Endodermal cell (in vitro differentiated cells): ENCODE measurements at regions not wholly inside any gene's neighbourhood (a gene's known extent, or its start where the extent isn't known, plus 50 kb on each side); places are given as distances from the start of the nearest gene placed in this dataset.

Experiments used
- DNase-seq: peaks from one replicate; pipeline ENCODE4 v3.0.0-alpha.2; 2017
- H3K27ac ChIP-seq: 2 replicates; pipeline ENCODE4 v1.5.1; 2013; ENCODE audit warnings: mild to moderate bottlenecking, low read depth, low read length, moderate library complexity
- H3K27me3 ChIP-seq: 2 replicates; pipeline ENCODE4 v1.6.1; 2013; ENCODE audit warnings: mild to moderate bottlenecking, low read length, moderate library complexity; ENCODE audit not compliant: insufficient read depth, control insufficient read depth, poor library complexity, severe bottlenecking
- H3K36me3 ChIP-seq: 2 replicates; pipeline ENCODE4 v1.7.0; 2013; ENCODE audit warnings: mild to moderate bottlenecking, low read length, moderate library complexity; ENCODE audit not compliant: control insufficient read depth, insufficient read depth
- H3K4me1 ChIP-seq: one replicate; pipeline ENCODE4 v1.7.0; 2013; ENCODE audit warnings: low read length; ENCODE audit not compliant: control insufficient read depth, insufficient read depth
- H3K4me3 ChIP-seq: 2 replicates; pipeline ENCODE4 v1.5.1; 2013; ENCODE audit warnings: mild to moderate bottlenecking, low read length, moderate library complexity
- H3K9ac ChIP-seq: 2 replicates; pipeline ENCODE4 v1.6.1; 2013; ENCODE audit warnings: mild to moderate bottlenecking, low read length, moderate library complexity; ENCODE audit not compliant: poor library complexity, severe bottlenecking; ENCODE audit errors: extremely low read depth
- H3K9me3 ChIP-seq: 2 replicates; pipeline ENCODE4 v1.6.1; 2013; ENCODE audit warnings: mild to moderate bottlenecking, low read length, moderate library complexity; ENCODE audit not compliant: control insufficient read depth
- H3K27ac Mint-ChIP-seq: 2 replicates; pipeline ENCODE4 v1.8.0; 2020; ENCODE audit warnings: mixed read lengths
- H3K27me3 Mint-ChIP-seq: 2 replicates; pipeline ENCODE4 v1.8.0; 2021; ENCODE audit warnings: mild to moderate bottlenecking, mixed read lengths; ENCODE audit not compliant: insufficient read depth
- H3K36me3 Mint-ChIP-seq: 2 replicates; pipeline ENCODE4 v1.8.0; 2020; ENCODE audit warnings: low read depth, mixed read lengths
- H3K4me1 Mint-ChIP-seq: 2 replicates; pipeline ENCODE4 v1.8.0; 2020; ENCODE audit warnings: mixed read lengths
- H3K4me3 Mint-ChIP-seq: 2 replicates; pipeline ENCODE4 v1.8.0; 2020; ENCODE audit warnings: mild to moderate bottlenecking, moderate library complexity, mixed read lengths
- H3K9me3 Mint-ChIP-seq: 2 replicates; pipeline ENCODE4 v1.8.0; 2020; ENCODE audit warnings: mild to moderate bottlenecking, mixed read lengths
- CTCF ChIP-seq: fragments of 200-600 bp; sonication (generic); conservative IDR thresholded peaks from 2 replicates; pipeline ENCODE4 v1.5.0; 2021; ENCODE audit warnings: antibody characterized with exemption, mild to moderate bottlenecking
- WGBS, 2 experiments: methylation state at CpG; one replicate each; pipeline versions ENCODE4 v1.1.5 to v1.1.7; 2013; ENCODE audit warnings: missing lambda C conversion rate in 2 of 2, mixed read lengths in 1 of 2; ENCODE audit not compliant: insufficient coverage in 1 of 2, insufficient read length in 1 of 2; 5-methylcytosine and 5-hydroxymethylcytosine counted together

GRCh38 chr5:51472472-51472871 is 89.2 kb downstream of the ISL1 start:
- Mint-ChIP-seq H3K27ac (no peak overlapping the region), H3K4me3 (no peak overlapping the region), H3K27me3 (no peaks in the 10 kb centered on the region), H3K36me3 (no peaks in the 10 kb centered on the region), H3K9me3 (no peaks in the 10 kb centered on the region), H3K4me1 (peaks cover 3% of the 10 kb centered on the region)
- Histone ChIP-seq H3K27ac (no peak overlapping the region), H3K4me3 (no peak overlapping the region), H3K27me3 (no peaks in the 10 kb centered on the region), H3K36me3 (no peaks in the 10 kb centered on the region), H3K9me3 (no peaks in the 10 kb centered on the region), H3K9ac (no peak overlapping the region), H3K4me1 (no peaks in the 10 kb centered on the region)
- 81% methylated on average over 1 of the region's 1 CpG; no CpG with 5 or more reads in 1 of the 2 experiments for WGBS, 2 experiments
- TF ChIP-seq CTCF: no peak
- no peak for DNase-seq

- no peaks in the 10 kb centered on the region for H3K36me3 ChIP-seq
- H3K9me3 ChIP-seq: no peaks in the 10 kb centered on the region
- no peaks in the 10 kb centered on the region for H3K9me3 Mint-ChIP-seq
- WGBS, 2 experiments: 90 to 93% methylated on average over 4 to 5 of the region's 5 CpGs
- H3K36me3 Mint-ChIP-seq: no peaks in the 10 kb centered on the region
- no peaks in the 10 kb centered on the region for H3K4me1 ChIP-seq
- no peak overlapping the region for H3K27ac ChIP-seq
- no peak for TF ChIP-seq CTCF
- H3K27me3 ChIP-seq: no peaks in the 10 kb centered on the region
- no peak overlapping the region for H3K4me3 ChIP-seq
- peaks cover 3% of the 10 kb centered on the region for H3K4me1 Mint-ChIP-seq
- H3K4me3 Mint-ChIP-seq: no peak overlapping the region
- H3K27me3 Mint-ChIP-seq: no peaks in the 10 kb centered on the region
- no peak overlapping the region for H3K27ac Mint-ChIP-seq
- H3K9ac ChIP-seq: no peak overlapping the region
- no peak for DNase-seq
These were observed 92.4 kb downstream of the ISL1 start for GRCh38 chr5:51475628-51476027.

- H3K9me3 Mint-ChIP-seq: no peaks in the 10 kb centered on the region
- DNase-seq: no peak
- no peak overlapping the region for H3K27ac Mint-ChIP-seq
- no peak overlapping the region for H3K4me3 Mint-ChIP-seq
- H3K27me3 Mint-ChIP-seq: no peaks in the 10 kb centered on the region
- Histone ChIP-seq H3K27me3 (no peaks in the 10 kb centered on the region), H3K4me1 (no peaks in the 10 kb centered on the region), H3K36me3 (no peaks in the 10 kb centered on the region), H3K9ac (no peak overlapping the region), H3K9me3 (no peaks in the 10 kb centered on the region), H3K4me3 (no peak overlapping the region), H3K27ac (no peak overlapping the region)
- peaks cover 3% of the 10 kb centered on the region for H3K4me1 Mint-ChIP-seq
- H3K36me3 Mint-ChIP-seq: no peaks in the 10 kb centered on the region
- TF ChIP-seq CTCF: no peak
These were observed 93.2 kb downstream of the ISL1 start for GRCh38 chr5:51476431-51476830.
